Liver (tissue), 8 donors: ENCODE measurements at regions not wholly inside any gene's neighbourhood (a gene's known extent, or its start where the extent isn't known, plus 50 kb on each side); places are given as distances from the start of the nearest gene placed in this dataset.

ENCODE experiments used
- DNase-seq: peaks from one replicate; pipeline ENCODE4 v3.0.0-alpha.2; 2017; ENCODE audit warnings: low spot score
- H3K27ac ChIP-seq, 2 donors: one replicate each; pipeline ENCODE4 v1.7.0; 2013; ENCODE audit warnings: inconsistent platforms in 2 of 2, low read length in 2 of 2, control low read depth in 1 of 2, low read depth in 1 of 2, mild to moderate bottlenecking in 1 of 2
- H3K27me3 ChIP-seq, 4 donors: one replicate each; pipeline versions ENCODE4 v1.6.1 to v1.7.0; 2013; ENCODE audit warnings: low read length in 3 of 4, inconsistent platforms in 1 of 4, mild to moderate bottlenecking in 1 of 4, moderate library complexity in 1 of 4; ENCODE audit not compliant: control insufficient read depth in 4 of 4, insufficient read depth in 4 of 4
- H3K36me3 ChIP-seq, 4 donors: one replicate each; pipeline versions ENCODE4 v1.6.1 to v1.7.0; 2013; ENCODE audit warnings: low read length in 3 of 4, mild to moderate bottlenecking in 3 of 4, low read depth in 1 of 4, moderate library complexity in 1 of 4; ENCODE audit not compliant: control insufficient read depth in 4 of 4, insufficient read depth in 3 of 4
- H3K4me1 ChIP-seq, 4 donors: one replicate each; pipeline versions ENCODE4 v1.6.1 to v1.7.0; 2013; ENCODE audit warnings: low read length in 3 of 4, mild to moderate bottlenecking in 3 of 4, moderate library complexity in 1 of 4; ENCODE audit not compliant: control insufficient read depth in 4 of 4, insufficient read depth in 4 of 4
- H3K4me3 ChIP-seq, 3 donors: one replicate each; pipeline versions ENCODE4 v1.6.1 to v1.7.0; 2013; ENCODE audit warnings: low read length in 3 of 3, control low read depth in 1 of 3, low read depth in 1 of 3, mild to moderate bottlenecking in 1 of 3
- H3K9ac ChIP-seq, 2 donors: one replicate each; pipeline ENCODE4 v1.7.0; 2013; ENCODE audit warnings: low read length in 2 of 2, mild to moderate bottlenecking in 2 of 2, moderate library complexity in 2 of 2, control low read depth in 1 of 2, low read depth in 1 of 2
- H3K9me3 ChIP-seq, 4 donors: one replicate each; pipeline versions ENCODE4 v1.6.1 to v1.7.0; 2013; ENCODE audit warnings: low read length in 3 of 4; ENCODE audit not compliant: control insufficient read depth in 4 of 4
- EGR1 ChIP-seq, 2 donors: IDR thresholded peaks; 2 replicates each; pipeline ENCODE4 v1.6.1; 2016 to 2018; ENCODE audit warnings: antibody characterized with exemption in 2 of 2, low read depth in 2 of 2
- FOXA1 ChIP-seq: IDR thresholded peaks from 2 replicates; pipeline ENCODE4 v1.6.1; 2016; ENCODE audit warnings: antibody characterized with exemption
- FOXA2 ChIP-seq: IDR thresholded peaks from 2 replicates; pipeline ENCODE4 v1.6.1; 2016; ENCODE audit warnings: antibody characterized with exemption
- GABPA ChIP-seq, 2 donors: IDR thresholded peaks in 1 of 2; conservative IDR thresholded peaks in 1 of 2; 2 replicates each; pipeline ENCODE4 v1.6.1; 2016; ENCODE audit warnings: antibody characterized with exemption in 2 of 2, mild to moderate bottlenecking in 1 of 2, moderate library complexity in 1 of 2
- HNF4A ChIP-seq, 2 donors: conservative IDR thresholded peaks; 2 replicates each; pipeline ENCODE4 v1.6.1; 2016; ENCODE audit warnings: antibody characterized with exemption in 2 of 2, mild to moderate bottlenecking in 2 of 2
- HNF4G ChIP-seq: IDR thresholded peaks from 2 replicates; pipeline ENCODE4 v1.6.1; 2016; ENCODE audit warnings: antibody characterized with exemption
- JUND ChIP-seq, 2 donors: IDR thresholded peaks; 2 replicates each; pipeline ENCODE4 v1.6.1; 2016; ENCODE audit warnings: antibody characterized with exemption in 2 of 2
- NR2F2 ChIP-seq: IDR thresholded peaks from 2 replicates; pipeline ENCODE4 v1.6.1; 2016; ENCODE audit warnings: antibody characterized with exemption
- RAD21 ChIP-seq, 2 donors: IDR thresholded peaks; 2 replicates each; pipeline ENCODE4 v1.6.1; 2016; ENCODE audit warnings: antibody characterized with exemption in 2 of 2, mild to moderate bottlenecking in 2 of 2
- RXRA ChIP-seq, 2 donors: IDR thresholded peaks; 2 replicates each; pipeline ENCODE4 v1.6.1; 2017 to 2018; ENCODE audit warnings: antibody characterized with exemption in 2 of 2, mild to moderate bottlenecking in 1 of 2
- SP1 ChIP-seq: IDR thresholded peaks from 2 replicates; pipeline ENCODE4 v1.6.1; 2018; ENCODE audit warnings: antibody characterized with exemption, mild to moderate bottlenecking
- TAF1 ChIP-seq: conservative IDR thresholded peaks from 2 replicates; pipeline ENCODE4 v1.6.1; 2016; ENCODE audit warnings: antibody characterized with exemption, mild to moderate bottlenecking
- YY1 ChIP-seq: IDR thresholded peaks from 2 replicates; pipeline ENCODE4 v1.6.1; 2016; ENCODE audit warnings: antibody characterized with exemption, mild to moderate bottlenecking
- WGBS: extraction: QIAGEN DNeasy Blood & Tissue Kit; methylation state at CpG from one replicate; pipeline ENCODE4 v1.1.7; 2013; 5-methylcytosine and 5-hydroxymethylcytosine counted together
- TF ChIP-seq, protein P1 (sequence below): IDR thresholded peaks from 2 replicates; pipeline ENCODE4 v1.6.1; 2016; ENCODE audit warnings: antibody characterized with exemption
- TF ChIP-seq, protein P2 (sequence below): IDR thresholded peaks from 2 replicates; pipeline ENCODE4 v1.6.1; 2016; ENCODE audit warnings: antibody characterized with exemption
- TF ChIP-seq, protein P3 (sequence below): IDR thresholded peaks from 2 replicates; pipeline ENCODE4 v1.6.1; 2016; ENCODE audit warnings: antibody characterized with exemption
- TF ChIP-seq, protein P4 (sequence below): fragments of 150-350 bp; IDR thresholded peaks from 2 replicates; pipeline ENCODE4 v1.5.1; 2017; ENCODE audit warnings: improper control_type of control experiment, low read depth, low read length; ENCODE audit not compliant: missing input control
- TF ChIP-seq, protein P5 (sequence below): IDR thresholded peaks from 2 replicates; pipeline ENCODE4 v1.6.1; 2016; ENCODE audit warnings: antibody characterized with exemption, mild to moderate bottlenecking
- donor health status: healthy.
- donor health status: healthy.
- donor health status: healthy.
- donor health status: healthy.
- donor health status: healthy.

DNA sequence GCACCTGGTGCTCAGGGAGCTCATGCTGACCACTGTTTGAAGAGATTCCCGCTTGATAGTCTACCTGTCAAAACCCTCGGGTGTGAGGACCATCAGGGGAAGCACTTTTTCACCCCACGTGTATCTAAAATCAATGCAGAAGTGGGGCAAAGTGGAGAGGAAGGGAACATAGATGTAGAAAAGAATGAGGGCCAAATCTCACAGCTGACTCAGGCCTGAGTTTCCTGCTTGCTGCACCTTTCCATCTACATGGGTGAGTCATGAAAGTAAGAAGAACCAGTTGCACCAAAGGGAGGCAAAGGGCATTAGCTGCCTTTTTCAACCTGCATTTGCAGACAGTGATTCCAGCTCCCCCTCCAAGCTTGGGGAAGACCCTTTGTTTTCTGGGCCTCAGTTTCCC, 100.2 kb upstream of the MYCN start:
- Histone ChIP-seq H3K36me3 (no peaks in the 10 kb centered on the region), H3K9ac (no peak overlapping the region), H3K27me3 (no peaks in the 10 kb centered on the region), H3K9me3 (no peaks in the 10 kb centered on the region), H3K4me3 (no peak overlapping the region), H3K27ac (no peak overlapping the region), H3K4me1 (no peaks in the 10 kb centered on the region)
- DNase-seq, result no peak
- WGBS, result 83% methylated on average over 3 of the region's 3 CpGs
- TF ChIP-seq GABPA (IDR thresholded peaks at IDR 0.05 in 1 of 2, conservative IDR thresholded peaks at IDR 0.05 in 1 of 2) (no peak), NR2F2 (no peak), YY1 (no peak), HNF4G (no peak), JUND (IDR thresholded peaks at IDR 0.05) (no peak), TAF1 (no peak), RAD21 (IDR thresholded peaks at IDR 0.05) (no peak), FOXA1 (no peak), RXRA (IDR thresholded peaks at IDR 0.05) (no peak), EGR1 (IDR thresholded peaks at IDR 0.05; ENCODE audit: low read depth in 2 of 2) (no peak)
- TF ChIP-seq, protein P1, sequence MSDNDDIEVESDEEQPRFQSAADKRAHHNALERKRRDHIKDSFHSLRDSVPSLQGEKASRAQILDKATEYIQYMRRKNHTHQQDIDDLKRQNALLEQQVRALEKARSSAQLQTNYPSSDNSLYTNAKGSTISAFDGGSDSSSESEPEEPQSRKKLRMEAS, result no peak
- TF ChIP-seq, protein P2, sequence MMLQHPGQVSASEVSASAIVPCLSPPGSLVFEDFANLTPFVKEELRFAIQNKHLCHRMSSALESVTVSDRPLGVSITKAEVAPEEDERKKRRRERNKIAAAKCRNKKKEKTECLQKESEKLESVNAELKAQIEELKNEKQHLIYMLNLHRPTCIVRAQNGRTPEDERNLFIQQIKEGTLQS, result no peak
- TF ChIP-seq, protein P3, sequence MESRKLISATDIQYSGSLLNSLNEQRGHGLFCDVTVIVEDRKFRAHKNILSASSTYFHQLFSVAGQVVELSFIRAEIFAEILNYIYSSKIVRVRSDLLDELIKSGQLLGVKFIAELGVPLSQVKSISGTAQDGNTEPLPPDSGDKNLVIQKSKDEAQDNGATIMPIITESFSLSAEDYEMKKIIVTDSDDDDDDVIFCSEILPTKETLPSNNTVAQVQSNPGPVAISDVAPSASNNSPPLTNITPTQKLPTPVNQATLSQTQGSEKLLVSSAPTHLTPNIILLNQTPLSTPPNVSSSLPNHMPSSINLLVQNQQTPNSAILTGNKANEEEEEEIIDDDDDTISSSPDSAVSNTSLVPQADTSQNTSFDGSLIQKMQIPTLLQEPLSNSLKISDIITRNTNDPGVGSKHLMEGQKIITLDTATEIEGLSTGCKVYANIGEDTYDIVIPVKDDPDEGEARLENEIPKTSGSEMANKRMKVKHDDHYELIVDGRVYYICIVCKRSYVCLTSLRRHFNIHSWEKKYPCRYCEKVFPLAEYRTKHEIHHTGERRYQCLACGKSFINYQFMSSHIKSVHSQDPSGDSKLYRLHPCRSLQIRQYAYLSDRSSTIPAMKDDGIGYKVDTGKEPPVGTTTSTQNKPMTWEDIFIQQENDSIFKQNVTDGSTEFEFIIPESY, result no peak

DNA sequence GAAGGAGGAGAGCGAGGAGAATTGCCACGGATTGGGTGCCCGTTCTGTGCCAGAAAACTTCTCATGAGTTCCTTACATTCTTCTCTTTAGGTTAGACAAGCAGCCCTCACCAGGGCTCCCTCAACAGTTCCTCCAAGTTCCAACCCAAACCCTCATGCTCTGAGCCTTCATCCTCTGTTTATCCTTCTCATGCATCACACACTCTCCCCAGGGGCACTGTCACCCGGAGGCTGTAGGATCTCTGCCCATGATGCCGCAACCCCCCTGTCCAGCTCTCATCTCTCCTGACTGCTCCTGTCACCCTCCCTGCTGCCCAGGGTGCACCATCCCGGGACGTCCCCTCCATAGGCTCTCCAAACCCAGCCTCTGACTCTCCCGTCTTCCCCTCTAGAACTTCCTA, 99.4 kb upstream of the MYCN start:
- Histone ChIP-seq H3K36me3 (no peaks in the 10 kb centered on the region), H3K9me3 (no peaks in the 10 kb centered on the region), H3K4me3 (no peak overlapping the region), H3K27me3 (no peaks in the 10 kb centered on the region), H3K9ac (no peak overlapping the region), H3K27ac (no peak overlapping the region), H3K4me1 (no peaks in the 10 kb centered on the region)
- no peak for DNase-seq
- TF ChIP-seq GABPA (IDR thresholded peaks at IDR 0.05 in 1 of 2, conservative IDR thresholded peaks at IDR 0.05 in 1 of 2), result no peak
- no peak for TF ChIP-seq RXRA (IDR thresholded peaks at IDR 0.05)
- TF ChIP-seq RAD21 (IDR thresholded peaks at IDR 0.05), result no peak
- TF ChIP-seq, protein P3, result no peak
- TF ChIP-seq FOXA2, result no peak
- TF ChIP-seq, protein P4, sequence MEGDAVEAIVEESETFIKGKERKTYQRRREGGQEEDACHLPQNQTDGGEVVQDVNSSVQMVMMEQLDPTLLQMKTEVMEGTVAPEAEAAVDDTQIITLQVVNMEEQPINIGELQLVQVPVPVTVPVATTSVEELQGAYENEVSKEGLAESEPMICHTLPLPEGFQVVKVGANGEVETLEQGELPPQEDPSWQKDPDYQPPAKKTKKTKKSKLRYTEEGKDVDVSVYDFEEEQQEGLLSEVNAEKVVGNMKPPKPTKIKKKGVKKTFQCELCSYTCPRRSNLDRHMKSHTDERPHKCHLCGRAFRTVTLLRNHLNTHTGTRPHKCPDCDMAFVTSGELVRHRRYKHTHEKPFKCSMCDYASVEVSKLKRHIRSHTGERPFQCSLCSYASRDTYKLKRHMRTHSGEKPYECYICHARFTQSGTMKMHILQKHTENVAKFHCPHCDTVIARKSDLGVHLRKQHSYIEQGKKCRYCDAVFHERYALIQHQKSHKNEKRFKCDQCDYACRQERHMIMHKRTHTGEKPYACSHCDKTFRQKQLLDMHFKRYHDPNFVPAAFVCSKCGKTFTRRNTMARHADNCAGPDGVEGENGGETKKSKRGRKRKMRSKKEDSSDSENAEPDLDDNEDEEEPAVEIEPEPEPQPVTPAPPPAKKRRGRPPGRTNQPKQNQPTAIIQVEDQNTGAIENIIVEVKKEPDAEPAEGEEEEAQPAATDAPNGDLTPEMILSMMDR, result no peak
- TF ChIP-seq, protein P1, result no peak
- TF ChIP-seq, protein P2, result no peak
- no peak for TF ChIP-seq HNF4G
- no peak for TF ChIP-seq TAF1
- no peak for TF ChIP-seq SP1
- TF ChIP-seq JUND (IDR thresholded peaks at IDR 0.05), result no peak
- TF ChIP-seq NR2F2, result no peak
- TF ChIP-seq YY1, result no peak
- no peak for TF ChIP-seq EGR1 (IDR thresholded peaks at IDR 0.05; ENCODE audit: low read depth in 2 of 2)
- TF ChIP-seq HNF4A (conservative IDR thresholded peaks at IDR 0.05), result no peak
- TF ChIP-seq FOXA1, result no peak
- TF ChIP-seq, protein P5, sequence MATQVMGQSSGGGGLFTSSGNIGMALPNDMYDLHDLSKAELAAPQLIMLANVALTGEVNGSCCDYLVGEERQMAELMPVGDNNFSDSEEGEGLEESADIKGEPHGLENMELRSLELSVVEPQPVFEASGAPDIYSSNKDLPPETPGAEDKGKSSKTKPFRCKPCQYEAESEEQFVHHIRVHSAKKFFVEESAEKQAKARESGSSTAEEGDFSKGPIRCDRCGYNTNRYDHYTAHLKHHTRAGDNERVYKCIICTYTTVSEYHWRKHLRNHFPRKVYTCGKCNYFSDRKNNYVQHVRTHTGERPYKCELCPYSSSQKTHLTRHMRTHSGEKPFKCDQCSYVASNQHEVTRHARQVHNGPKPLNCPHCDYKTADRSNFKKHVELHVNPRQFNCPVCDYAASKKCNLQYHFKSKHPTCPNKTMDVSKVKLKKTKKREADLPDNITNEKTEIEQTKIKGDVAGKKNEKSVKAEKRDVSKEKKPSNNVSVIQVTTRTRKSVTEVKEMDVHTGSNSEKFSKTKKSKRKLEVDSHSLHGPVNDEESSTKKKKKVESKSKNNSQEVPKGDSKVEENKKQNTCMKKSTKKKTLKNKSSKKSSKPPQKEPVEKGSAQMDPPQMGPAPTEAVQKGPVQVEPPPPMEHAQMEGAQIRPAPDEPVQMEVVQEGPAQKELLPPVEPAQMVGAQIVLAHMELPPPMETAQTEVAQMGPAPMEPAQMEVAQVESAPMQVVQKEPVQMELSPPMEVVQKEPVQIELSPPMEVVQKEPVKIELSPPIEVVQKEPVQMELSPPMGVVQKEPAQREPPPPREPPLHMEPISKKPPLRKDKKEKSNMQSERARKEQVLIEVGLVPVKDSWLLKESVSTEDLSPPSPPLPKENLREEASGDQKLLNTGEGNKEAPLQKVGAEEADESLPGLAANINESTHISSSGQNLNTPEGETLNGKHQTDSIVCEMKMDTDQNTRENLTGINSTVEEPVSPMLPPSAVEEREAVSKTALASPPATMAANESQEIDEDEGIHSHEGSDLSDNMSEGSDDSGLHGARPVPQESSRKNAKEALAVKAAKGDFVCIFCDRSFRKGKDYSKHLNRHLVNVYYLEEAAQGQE, result no peak
- WGBS, result 95% methylated on average over 8 of the region's 8 CpGs
